H1 (cell line): ENCODE measurements at regions not wholly inside any gene's neighbourhood (a gene's known extent, or its start where the extent isn't known, plus 50 kb on each side); places are given as distances from the start of the nearest gene placed in this dataset.

Experiments used
- CTCF ChIA-PET: fragments of 300-600 bp; sonication (Branson Sonifier 250); formaldehyde crosslinking; loops from one replicate; lab custom pipeline; 2021; ENCODE audit not compliant: partially characterized antibody; lab: Charles Lee
- POLR2A ChIA-PET: fragments of 300-600 bp; sonication (Branson Sonifier 250); formaldehyde crosslinking; loops from one replicate; lab custom pipeline; 2021; ENCODE audit warnings: inconsistent platforms; ENCODE audit not compliant: partially characterized antibody; lab: Charles Lee
- DNase-seq, 2 experiments: peaks; one replicate each; pipeline versions ENCODE4 v3.0.0 to v3.0.0-alpha.2; 2010 to 2022; ENCODE audit warnings: low spot score in 2 of 2, low read depth in 1 of 2, mixed read lengths in 1 of 2
- FAIRE-seq: peaks from 2 replicates; lab custom pipeline; 2011; peaks lifted over from hg19 to GRCh38; lab: Jason Lieb, UNC
- H2AFZ ChIP-seq: 2 replicates; pipeline ENCODE4 v1.8.1; 2012; ENCODE audit warnings: low read length, inconsistent platforms
- H2AK5ac ChIP-seq: 2 replicates; pipeline ENCODE4 v1.6.1; 2013; ENCODE audit warnings: low read depth, low read length
- H2BK120ac ChIP-seq: replicated peaks from 2 replicates; pipeline ENCODE3; 2013; ENCODE audit warnings: low read depth, low read length, inconsistent platforms
- H2BK12ac ChIP-seq: 2 replicates; pipeline ENCODE4 v1.6.1; 2013; ENCODE audit warnings: low read depth, low read length
- H2BK15ac ChIP-seq: 2 replicates; pipeline ENCODE4 v1.6.1; 2013; ENCODE audit warnings: low read length
- H2BK20ac ChIP-seq: 2 replicates; pipeline ENCODE4 v1.6.1; 2013; ENCODE audit warnings: low read length
- H2BK5ac ChIP-seq: 2 replicates; pipeline ENCODE4 v1.6.1; 2013; ENCODE audit warnings: low read depth, low read length
- H3K14ac ChIP-seq: 2 replicates; pipeline ENCODE4 v1.6.1; 2013; ENCODE audit warnings: inconsistent platforms; ENCODE audit not compliant: insufficient read length
- H3K18ac ChIP-seq: 2 replicates; pipeline ENCODE4 v1.6.1; 2013; ENCODE audit warnings: low read length; ENCODE audit errors: extremely low read depth
- H3K23ac ChIP-seq: 2 replicates; pipeline ENCODE4 v1.6.1; 2013; ENCODE audit warnings: inconsistent platforms; ENCODE audit not compliant: insufficient read length
- H3K23me2 ChIP-seq: 2 replicates; pipeline ENCODE4 v1.6.1; 2013; ENCODE audit warnings: low read depth, low read length
- H3K27ac ChIP-seq: 2 replicates; pipeline ENCODE4 v1.6.1; 2011; ENCODE audit warnings: low read depth, low read length, inconsistent platforms
- H3K27me3 ChIP-seq, 4 experiments: replicated peaks in 1 of 4; 1 replicate in 1 of 4; 2 replicates in 3 of 4; pipeline versions ENCODE4 v1.6.1 to v1.8.1; 2011 to 2013; ENCODE audit warnings: low read length in 3 of 4, mild to moderate bottlenecking in 3 of 4, inconsistent platforms in 2 of 4, mixed read lengths in 2 of 4, moderate library complexity in 1 of 4; ENCODE audit not compliant: control insufficient read depth in 3 of 4, insufficient read depth in 3 of 4; ENCODE audit errors: extremely low read depth in 1 of 4
- H3K36me3 ChIP-seq, 4 experiments: 2 replicates each; pipeline versions ENCODE4 v1.6.1 to v1.8.1; 2011 to 2013; ENCODE audit warnings: mild to moderate bottlenecking in 4 of 4, low read length in 3 of 4, moderate library complexity in 2 of 4, control low read depth in 1 of 4, inconsistent platforms in 1 of 4; ENCODE audit not compliant: insufficient read depth in 4 of 4, control insufficient read depth in 2 of 4
- H3K4ac ChIP-seq: replicated peaks from 2 replicates; pipeline ENCODE3; 2013; ENCODE audit warnings: low read length, low read depth, mixed read lengths, inconsistent platforms; ENCODE audit not compliant: insufficient read length
- H3K4me1 ChIP-seq, 4 experiments: replicated peaks in 1 of 4; 1 replicate in 1 of 4; 2 replicates in 3 of 4; pipeline versions ENCODE4 v1.6.1 to v1.8.1; 2011 to 2013; ENCODE audit warnings: low read length in 3 of 4, inconsistent platforms in 2 of 4, mixed read lengths in 1 of 4; ENCODE audit not compliant: insufficient read depth in 4 of 4, control insufficient read depth in 3 of 4
- H3K4me2 ChIP-seq, 2 experiments: 2 replicates each; pipeline versions ENCODE4 v1.6.1 to v1.8.1; 2011 to 2013; ENCODE audit warnings: low read depth in 2 of 2, low read length in 2 of 2, control low read depth in 1 of 2, inconsistent platforms in 1 of 2, mild to moderate bottlenecking in 1 of 2; ENCODE audit not compliant: insufficient read depth in 1 of 2
- H3K4me3 ChIP-seq, 4 experiments: fragments of 200-600, 300-600 bp in 1 of 4; sonication (generic), shearing (Covaris generic), sonication (Bioruptor Twin) in 1 of 4; 2 replicates each; pipeline versions ENCODE4 v1.5.1 to v1.8.1; 2011 to 2016; ENCODE audit warnings: low read length in 4 of 4, low read depth in 3 of 4, control low read depth in 2 of 4, inconsistent platforms in 2 of 4, mild to moderate bottlenecking in 2 of 4, mixed read lengths in 1 of 4, moderate library complexity in 1 of 4; ENCODE audit not compliant: insufficient read depth in 2 of 4; ENCODE audit errors: extremely low read depth in 1 of 4
- H3K56ac ChIP-seq: replicated peaks from 2 replicates; pipeline ENCODE3; 2013; ENCODE audit warnings: low read depth, mild to moderate bottlenecking, mixed read lengths, low read length, inconsistent platforms; ENCODE audit not compliant: insufficient read length
- H3K79me1 ChIP-seq: 2 replicates; pipeline ENCODE4 v1.6.1; 2013; ENCODE audit warnings: low read depth, low read length, control low read depth
- H3K79me2 ChIP-seq, 2 experiments: 2 replicates each; pipeline versions ENCODE4 v1.6.1 to v1.8.1; 2012 to 2013; ENCODE audit warnings: low read length in 2 of 2, mild to moderate bottlenecking in 2 of 2, inconsistent platforms in 1 of 2; ENCODE audit not compliant: insufficient read depth in 2 of 2, control insufficient read depth in 1 of 2
- H3K9ac ChIP-seq, 4 experiments: replicated peaks in 1 of 4; 1 replicate in 1 of 4; 2 replicates in 3 of 4; pipeline versions ENCODE4 v1.6.1 to v1.8.1; 2011 to 2013; ENCODE audit warnings: low read depth in 3 of 4, low read length in 3 of 4, control low read depth in 2 of 4, mild to moderate bottlenecking in 2 of 4, moderate library complexity in 2 of 4, inconsistent platforms in 1 of 4; ENCODE audit errors: extremely low read depth in 1 of 4
- H3K9me3 ChIP-seq, 2 experiments: 2 replicates each; pipeline versions ENCODE4 v1.6.1 to v1.8.1; 2012 to 2013; ENCODE audit warnings: mild to moderate bottlenecking in 2 of 2, moderate library complexity in 2 of 2, control low read depth in 1 of 2, inconsistent platforms in 1 of 2, low read depth in 1 of 2, low read length in 1 of 2, mixed read lengths in 1 of 2; ENCODE audit not compliant: insufficient read depth in 2 of 2
- H4K20me1 ChIP-seq, 2 experiments: replicated peaks in 1 of 2; 2 replicates each; pipeline versions ENCODE3 to v1.8.1; 2011 to 2013; ENCODE audit warnings: inconsistent platforms in 2 of 2, low read length in 2 of 2, mild to moderate bottlenecking in 1 of 2; ENCODE audit not compliant: insufficient read depth in 2 of 2, control insufficient read depth in 1 of 2
- H4K5ac ChIP-seq: 2 replicates; pipeline ENCODE4 v1.6.1; 2013; ENCODE audit warnings: low read length, low read depth, mixed read lengths, inconsistent platforms; ENCODE audit not compliant: insufficient read length
- H4K8ac ChIP-seq: 2 replicates; pipeline ENCODE4 v1.8.0; 2013; ENCODE audit warnings: mild to moderate bottlenecking, moderate library complexity, low read length, inconsistent platforms; ENCODE audit not compliant: insufficient read depth; ENCODE audit errors: extremely low read depth
- H4K91ac ChIP-seq: replicated peaks from 2 replicates; pipeline ENCODE3; 2013; ENCODE audit warnings: low read length, mixed read lengths, inconsistent platforms; ENCODE audit not compliant: insufficient read length
- ATF2 ChIP-seq: IDR thresholded peaks from 2 replicates; pipeline ENCODE4 v1.6.1; 2012; ENCODE audit warnings: low read length, inconsistent platforms
- CHD2 ChIP-seq: IDR thresholded peaks from 2 replicates; pipeline ENCODE4 v1.6.1; 2012; ENCODE audit warnings: low read length, improper control_type of control experiment
- CTBP2 ChIP-seq: IDR thresholded peaks from 2 replicates; pipeline ENCODE4 v1.7.0; 2011; ENCODE audit warnings: borderline replicate concordance, mild to moderate bottlenecking, moderate library complexity, mixed read lengths, low read length; ENCODE audit not compliant: insufficient read depth, insufficient read length
- POLR2A ChIP-seq, 2 experiments: IDR thresholded peaks; 1 replicate in 1 of 2; 2 replicates in 1 of 2; pipeline ENCODE4 v1.6.1; 2011; ENCODE audit warnings: low read depth in 2 of 2, low read length in 2 of 2, mild to moderate bottlenecking in 2 of 2; ENCODE audit errors: control extremely low read depth in 1 of 2
- POLR2AphosphoS5 ChIP-seq: IDR thresholded peaks from 2 replicates; pipeline ENCODE4 v1.6.1; 2011; ENCODE audit warnings: low read depth, low read length
- SAP30 ChIP-seq: fragments of 300-600 bp; sonication (generic); IDR thresholded peaks from 2 replicates; pipeline ENCODE4 v1.7.1; 2012; ENCODE audit warnings: low read length, moderate library complexity, mild to moderate bottlenecking, inconsistent platforms; ENCODE audit not compliant: insufficient read depth, insufficient replicate concordance
- SP1 ChIP-seq: IDR thresholded peaks from 2 replicates; pipeline ENCODE4 v1.6.1; 2011; ENCODE audit warnings: low read depth, low read length
- SP2 ChIP-seq: IDR thresholded peaks from 2 replicates; pipeline ENCODE4 v1.6.1; 2012; ENCODE audit warnings: mild to moderate bottlenecking, low read length, inconsistent platforms
- TBP ChIP-seq: IDR thresholded peaks from 2 replicates; pipeline ENCODE4 v1.6.1; 2011; ENCODE audit warnings: low read depth, low read length, improper control_type of control experiment
- TEAD4 ChIP-seq: IDR thresholded peaks from 2 replicates; pipeline ENCODE4 v1.6.1; 2012; ENCODE audit warnings: low read depth, low read length, inconsistent platforms, mixed read lengths
- USF2 ChIP-seq: IDR thresholded peaks from 2 replicates; pipeline ENCODE4 v1.6.1; 2011; ENCODE audit warnings: low read length, improper control_type of control experiment
- ZNF274 ChIP-seq: IDR thresholded peaks from 2 replicates; pipeline ENCODE4 v1.7.0; 2012; ENCODE audit warnings: low read length, borderline replicate concordance; ENCODE audit errors: extremely low read depth
- WGBS, 2 experiments: shearing (Covaris generic) in 1 of 2; methylation state at CpG; one replicate each; pipeline versions ENCODE4 v1.1.6 to v1.1.7; 2013 to 2015; ENCODE audit warnings: low lambda C conversion rate in 2 of 2, mixed read lengths in 2 of 2, inconsistent platforms in 1 of 2, low coverage in 1 of 2, missing lambda C conversion rate in 1 of 2; ENCODE audit not compliant: insufficient replicate concordance in 2 of 2, insufficient coverage in 1 of 2, insufficient read length in 1 of 2; ENCODE audit errors: extremely low coverage in 1 of 2, missing lambda C conversion rate in 1 of 2; 5-methylcytosine and 5-hydroxymethylcytosine counted together
- TF ChIP-seq, protein P1 (sequence below): IDR thresholded peaks from 2 replicates; pipeline ENCODE4 v1.6.1; 2012; ENCODE audit warnings: inconsistent platforms

DNA sequence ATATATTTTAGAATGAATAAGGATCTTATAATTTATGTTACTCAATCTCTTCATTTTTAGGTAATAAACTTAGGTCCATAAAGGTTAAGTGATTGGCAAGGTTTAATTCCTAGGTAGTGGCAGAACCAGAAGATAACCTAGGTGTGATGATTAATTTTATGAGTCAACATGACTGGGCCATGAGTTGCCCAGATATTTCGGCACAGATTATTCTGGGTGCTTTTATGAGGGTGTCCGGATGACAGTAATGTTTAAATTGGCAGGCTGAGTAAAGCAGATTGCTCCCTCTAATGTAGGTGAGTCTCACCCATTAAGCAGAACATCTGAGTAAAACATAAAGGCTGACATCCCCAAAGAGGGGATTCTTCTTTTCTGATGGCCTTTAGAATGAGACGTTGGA is 1349.3 kb upstream of the CELF2 start:
- CTCF ChIA-PET = no interaction called here
- H3K18ac ChIP-seq = no peak overlapping the region
- H3K23me2 ChIP-seq = no peaks in the 10 kb centered on the region
- H4K8ac ChIP-seq = no peak overlapping the region
- DNase-seq (no peak), FAIRE-seq (no peak)
- no peak overlapping the region for H2BK20ac ChIP-seq
- H3K4me2 ChIP-seq = no peak overlapping the region
- H2AFZ ChIP-seq = no peak overlapping the region
- H2AK5ac ChIP-seq = no peak overlapping the region
- H4K5ac ChIP-seq = no peak overlapping the region
- H3K23ac ChIP-seq = no peak overlapping the region
- POLR2A ChIA-PET = no interaction called here
- no peak overlapping the region for H3K4ac ChIP-seq
- H2BK15ac ChIP-seq = no peak overlapping the region
- no peak overlapping the region for H3K56ac ChIP-seq
- H3K9me3 ChIP-seq = no peaks in the 10 kb centered on the region
- no peaks in the 10 kb centered on the region for H3K79me1 ChIP-seq
- H3K14ac ChIP-seq = no peak overlapping the region
- 92% methylated on average over 3 of the region's 3 CpGs; no CpG with 5 or more reads in 1 of the 2 experiments for WGBS, 2 experiments
- H4K91ac ChIP-seq = no peak overlapping the region
- no peaks in the 10 kb centered on the region for H3K79me2 ChIP-seq
- no peak overlapping the region for H3K9ac ChIP-seq
- H4K20me1 ChIP-seq = no peaks in the 10 kb centered on the region
- H3K4me3 ChIP-seq = no peak overlapping the region
- no peak overlapping the region for H3K27ac ChIP-seq
- no peak overlapping the region for H2BK12ac ChIP-seq
- H3K36me3 ChIP-seq = no peaks in the 10 kb centered on the region
- H2BK120ac ChIP-seq = no peak overlapping the region
- H2BK5ac ChIP-seq = no peak overlapping the region
- no peaks in the 10 kb centered on the region; a peak in 1 of 7 replicates for H3K4me1 ChIP-seq
- no peaks in the 10 kb centered on the region for H3K27me3 ChIP-seq
- TF ChIP-seq POLR2AphosphoS5 = no peak
- no peak for TF ChIP-seq SP1
- TF ChIP-seq, protein P1, sequence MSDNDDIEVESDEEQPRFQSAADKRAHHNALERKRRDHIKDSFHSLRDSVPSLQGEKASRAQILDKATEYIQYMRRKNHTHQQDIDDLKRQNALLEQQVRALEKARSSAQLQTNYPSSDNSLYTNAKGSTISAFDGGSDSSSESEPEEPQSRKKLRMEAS = no peak
- TF ChIP-seq TBP = no peak
- TF ChIP-seq POLR2A (IDR thresholded peaks at IDR 0.05; ENCODE audit: control extremely low read depth in 1 of 2, low read depth in 2 of 2, low read length in 2 of 2) = no peak
- no peak for TF ChIP-seq USF2
- no peak for TF ChIP-seq ZNF274
- TF ChIP-seq CHD2 = no peak
- no peak for TF ChIP-seq ATF2
- no peak for TF ChIP-seq TEAD4
- TF ChIP-seq CTBP2 = no peak
- no peak for TF ChIP-seq SP2
- no peak for TF ChIP-seq SAP30
